Panc1 (cell line): ENCODE measurements at regions not wholly inside any gene's neighbourhood (a gene's known extent, or its start where the extent isn't known, plus 50 kb on each side); places are given as distances from the start of the nearest gene placed in this dataset.

Experiments used
- ATAC-seq: fragments of 200-7000 bp; cut with Tn5 transposase; 2 replicates; pipeline ENCODE4 v1.9.1; 2020; ENCODE audit warnings: mild to moderate bottlenecking, moderate library complexity
- BruUV-seq: library from RNA; stranded (reverse); fragments of 400-500 nt; replicated peaks from 2 replicates; lab custom pipeline; 2021; lab: Mats Ljungman, UMichigan
- CTCF ChIA-PET: fragments of 300-600 bp; sonication (Branson Sonifier 250); formaldehyde crosslinking; loops from one replicate; lab custom pipeline; 2022; ENCODE audit warnings: antibody characterized with exemption; lab: Charles Lee
- POLR2A ChIA-PET: fragments of 300-600 bp; sonication (Branson Sonifier 250); formaldehyde crosslinking; loops from one replicate; lab custom pipeline; 2022; ENCODE audit warnings: antibody characterized with exemption; lab: Charles Lee
- DNase-seq: peaks from one replicate; pipeline ENCODE4 v3.0.0-alpha.2; 2010; ENCODE audit warnings: low read depth, low spot score
- H3K27ac ChIP-seq: 2 replicates; pipeline ENCODE4 v1.5.1; 2011; ENCODE audit warnings: mild to moderate bottlenecking, low read length, inconsistent platforms
- H3K27me3 ChIP-seq: fragments of 200-500 bp; sonication (Bioruptor generic); 2 replicates; pipeline ENCODE4 v1.6.0; 2014; ENCODE audit warnings: low read length, inconsistent platforms; ENCODE audit not compliant: control insufficient read depth, insufficient read depth
- H3K36me3 ChIP-seq: fragments of 200-500 bp; sonication (Bioruptor generic); 2 replicates; pipeline ENCODE4 v1.5.1; 2014; ENCODE audit warnings: inconsistent platforms, mild to moderate bottlenecking, low read length, moderate library complexity; ENCODE audit not compliant: control insufficient read depth, insufficient read depth
- H3K4me1 ChIP-seq: 2 replicates; pipeline ENCODE4 v1.5.1; 2011; ENCODE audit warnings: inconsistent platforms, mild to moderate bottlenecking, low read length, moderate library complexity; ENCODE audit not compliant: control insufficient read depth, insufficient read depth
- H3K4me3 ChIP-seq, 2 experiments: 2 replicates each; pipeline ENCODE4 v1.5.1; 2011 to 2012; ENCODE audit warnings: low read depth in 2 of 2, low read length in 2 of 2, mild to moderate bottlenecking in 2 of 2, inconsistent platforms in 1 of 2, moderate library complexity in 1 of 2
- H3K9me3 ChIP-seq: fragments of 200-500 bp; sonication (Bioruptor generic); 2 replicates; pipeline ENCODE4 v1.5.1; 2014; ENCODE audit warnings: low read depth, mild to moderate bottlenecking, inconsistent platforms, low read length, moderate library complexity; ENCODE audit not compliant: control insufficient read depth, insufficient read depth
- CTCF ChIP-seq: fragments of 450-650 bp; IDR thresholded peaks from 2 replicates; pipeline ENCODE4 v1.5.1; 2017; ENCODE audit warnings: mild to moderate bottlenecking
- POLR2AphosphoS5 ChIP-seq: IDR thresholded peaks from 2 replicates; pipeline ENCODE4 v1.6.1; 2012; ENCODE audit warnings: mild to moderate bottlenecking, low read depth, low read length, moderate library complexity
- REST ChIP-seq, 2 experiments: IDR thresholded peaks; 2 replicates each; pipeline ENCODE4 v1.6.1; 2011 to 2012; ENCODE audit warnings: low read depth in 2 of 2, control low read depth in 1 of 2, low read length in 1 of 2, mild to moderate bottlenecking in 1 of 2, moderate library complexity in 1 of 2; ENCODE audit not compliant: insufficient read depth in 1 of 2
- SIN3A ChIP-seq: IDR thresholded peaks from 2 replicates; pipeline ENCODE4 v1.6.1; 2012; ENCODE audit warnings: low read depth, mild to moderate bottlenecking, low read length, moderate library complexity, borderline replicate concordance; ENCODE audit not compliant: insufficient read depth
- TCF7L2 ChIP-seq: IDR thresholded peaks from 2 replicates; pipeline ENCODE4 v1.6.1; 2011; ENCODE audit warnings: mild to moderate bottlenecking, low read depth, low read length, inconsistent platforms
- in situ Hi-C: cut with HindIII; loops from 2 replicates; pipeline ENCODE4 v1.10.0; 2016; ENCODE audit warnings: low sequenced_read_pairs, low pct_unique_long_range_greater_than_20kb
- intact Hi-C: fragments of 100-400 bp; cut with micrococcal nuclease; formaldehyde crosslinking; loops from one replicate; pipeline ENCODE4 v1.10.0; 2022; ENCODE audit not compliant: unreplicated experiment

GRCh38 chr4:182067828-182068227, 175.4 kb upstream of the TENM3 start:
- no TSS peak for BruUV-seq

GRCh38 chr4:182068920-182069319, 174.3 kb upstream of the TENM3 start:
- Histone ChIP-seq H3K9me3 (no peaks in the 10 kb centered on the region), H3K27me3 (no peaks in the 10 kb centered on the region; the same call in 1 of the 2 replicates), H3K36me3 (no peaks in the 10 kb centered on the region), H3K4me3 (no peak overlapping the region), H3K27ac (no peak overlapping the region), H3K4me1 (no peaks in the 10 kb centered on the region)
- in situ Hi-C loops (no loop called here), intact Hi-C loops (no loop called here)
- ChIA-PET POLR2A (no interaction called here), CTCF (no interaction called here)
- ATAC-seq = no peak
- DNase-seq = no peak
- BruUV-seq = no TSS peak
- TF ChIP-seq REST (IDR thresholded peaks at IDR 0.05; ENCODE audit: insufficient read depth in 1 of 2, low read depth in 2 of 2, low read length in 1 of 2) (no peak), TCF7L2 (no peak), SIN3A (no peak), POLR2AphosphoS5 (no peak), CTCF (no peak)

More at GRCh38 chr4:182067828-182068227, 175.4 kb upstream of the TENM3 start:
- no peaks in the 10 kb centered on the region for H3K4me1 ChIP-seq
- no peaks in the 10 kb centered on the region; the same call in 1 of the 2 replicates for H3K27me3 ChIP-seq
- no peak overlapping the region for H3K4me3 ChIP-seq
- ATAC-seq (no peak), DNase-seq (no peak)
- TF ChIP-seq CTCF (no peak), SIN3A (no peak), TCF7L2 (no peak), REST (IDR thresholded peaks at IDR 0.05; ENCODE audit: insufficient read depth in 1 of 2, low read depth in 2 of 2, low read length in 1 of 2) (no peak), POLR2AphosphoS5 (no peak)
- no peaks in the 10 kb centered on the region for H3K9me3 ChIP-seq
- ChIA-PET CTCF (no interaction called here), POLR2A (no interaction called here)
- H3K36me3 ChIP-seq = no peaks in the 10 kb centered on the region
- no peak overlapping the region for H3K27ac ChIP-seq
- intact Hi-C loops = no loop called here
- in situ Hi-C loops = no loop called here
